GM23338 (cell line): ENCODE measurements at regions not wholly inside any gene's neighbourhood (a gene's known extent, or its start where the extent isn't known, plus 50 kb on each side); places are given as distances from the start of the nearest gene placed in this dataset.

ENCODE experiments used
- ATAC-seq: fragments of 200-7000 bp; cut with Tn5 transposase; 3 replicates; pipeline ENCODE4 v1.9.1; 2020
- DNase-seq: peaks from one replicate; pipeline ENCODE4 v3.0.0-alpha.2; 2015; ENCODE audit warnings: low spot score
- H2AFZ ChIP-seq: fragments of 200-600 bp; sonication (generic); 2 replicates; pipeline ENCODE4 v1.8.0; 2016; ENCODE audit warnings: antibody characterized with exemption, mild to moderate bottlenecking, moderate library complexity
- H3F3A ChIP-seq: fragments of 200-600 bp; sonication (generic); replicated peaks from 2 replicates; pipeline ENCODE4 v1.8.0; 2017; ENCODE audit warnings: antibody characterized with exemption, mixed run types, low read depth
- H3K27ac ChIP-seq: fragments of 200-600 bp; sonication (generic); 2 replicates; pipeline ENCODE4 v1.6.1; 2016; ENCODE audit warnings: low read depth
- H3K27me3 ChIP-seq: fragments of 200-600 bp; sonication (generic); 2 replicates; pipeline ENCODE4 v1.8.0; 2016; ENCODE audit warnings: mild to moderate bottlenecking, mixed run types, moderate library complexity; ENCODE audit not compliant: insufficient read depth
- H3K36me3 ChIP-seq: fragments of 200-600 bp; sonication (generic); 2 replicates; pipeline ENCODE4 v1.8.0; 2016; ENCODE audit warnings: mild to moderate bottlenecking; ENCODE audit not compliant: insufficient read depth
- H3K4me1 ChIP-seq: fragments of 200-600 bp; sonication (generic); 2 replicates; pipeline ENCODE4 v1.8.0; 2016; ENCODE audit warnings: mild to moderate bottlenecking, moderate library complexity; ENCODE audit not compliant: insufficient read depth
- H3K4me2 ChIP-seq: fragments of 200-600 bp; sonication (generic); 2 replicates; pipeline ENCODE4 v1.7.1; 2017; ENCODE audit warnings: mixed run types
- H3K4me3 ChIP-seq: fragments of 200-600 bp; sonication (generic); 2 replicates; pipeline ENCODE4 v1.6.1; 2016; ENCODE audit warnings: mixed run types
- H3K79me2 ChIP-seq: fragments of 200-600 bp; sonication (generic); replicated peaks from 2 replicates; pipeline ENCODE4 v1.8.0; 2017; ENCODE audit warnings: mild to moderate bottlenecking; ENCODE audit not compliant: insufficient read depth
- H3K9me2 ChIP-seq: fragments of 200-600 bp; sonication (generic); 2 replicates; pipeline ENCODE4 v1.8.0; 2017; ENCODE audit not compliant: insufficient read depth
- H4K20me1 ChIP-seq: fragments of 200-600 bp; sonication (generic); replicated peaks from 2 replicates; pipeline ENCODE4 v1.8.0; 2017; ENCODE audit warnings: mild to moderate bottlenecking; ENCODE audit not compliant: insufficient read depth
- H3K27ac Mint-ChIP-seq: 2 replicates; pipeline ENCODE4 v1.8.0; 2020; ENCODE audit warnings: inconsistent platforms, mild to moderate bottlenecking, moderate library complexity, mixed read lengths
- H3K27me3 Mint-ChIP-seq: 3 replicates; pipeline ENCODE4 v1.8.0; 2022; ENCODE audit warnings: low read depth, mild to moderate bottlenecking, moderate library complexity, mixed read lengths, inconsistent platforms; ENCODE audit not compliant: insufficient read depth, poor library complexity
- H3K36me3 Mint-ChIP-seq: 3 replicates; pipeline ENCODE4 v1.8.0; 2021; ENCODE audit warnings: low read depth, mild to moderate bottlenecking, inconsistent platforms, moderate library complexity, mixed read lengths
- H3K4me1 Mint-ChIP-seq: 3 replicates; pipeline ENCODE4 v1.8.0; 2020; ENCODE audit warnings: mild to moderate bottlenecking, inconsistent platforms, mixed read lengths
- H3K4me3 Mint-ChIP-seq: 3 replicates; pipeline ENCODE4 v1.8.0; 2021; ENCODE audit warnings: moderate library complexity, mild to moderate bottlenecking, inconsistent platforms, mixed read lengths
- H3K9me3 Mint-ChIP-seq: 3 replicates; pipeline ENCODE4 v1.8.0; 2020; ENCODE audit warnings: moderate library complexity, mild to moderate bottlenecking, inconsistent platforms, mixed read lengths
- CREB1 ChIP-seq: fragments of 250-450 bp; sonication (Bioruptor Pico); IDR thresholded peaks from 2 replicates; pipeline ENCODE4 v1.5.0; 2020; ENCODE audit warnings: low read depth, mild to moderate bottlenecking, moderate library complexity
- NANOG ChIP-seq: IDR thresholded peaks from 2 replicates; pipeline ENCODE4 v1.6.1; 2016; ENCODE audit warnings: antibody characterized with exemption, borderline replicate concordance
- TF ChIP-seq, protein P1 (sequence below): fragments of 250-450 bp; sonication (Bioruptor Pico); IDR thresholded peaks from 2 replicates; pipeline ENCODE4 v1.5.0; 2020; ENCODE audit warnings: mild to moderate bottlenecking, moderate library complexity
- TF ChIP-seq, protein P2 (sequence below): IDR thresholded peaks from one replicate; pipeline ENCODE4 v1.6.1; 2018; ENCODE audit warnings: antibody characterized with exemption; ENCODE audit not compliant: unreplicated experiment

DNA sequence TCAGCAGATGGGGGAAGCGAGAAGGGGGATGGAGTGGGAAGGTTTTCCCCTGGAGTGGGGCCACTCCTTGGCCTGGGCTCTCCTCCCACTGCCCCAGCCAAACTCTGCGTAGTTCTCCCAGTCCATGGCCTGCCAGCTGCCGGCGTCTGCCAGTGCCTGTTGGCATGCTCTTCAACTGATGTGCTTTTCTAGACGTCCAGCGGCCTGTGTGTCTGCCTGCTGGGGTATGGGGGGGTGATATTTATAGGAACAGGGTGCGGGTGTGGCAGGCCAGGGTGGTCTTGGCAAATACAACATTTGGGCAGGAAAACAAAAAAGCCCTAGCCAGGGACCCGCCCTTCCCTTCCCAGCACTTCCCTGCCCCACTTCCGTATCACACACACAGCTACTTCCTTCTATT, 786.3 kb upstream of the NOVA1 start:
- Mint-ChIP-seq H3K36me3 (no peaks in the 10 kb centered on the region), H3K4me1 (no peaks in the 10 kb centered on the region), H3K4me3 (no peak overlapping the region), H3K27me3 (no peaks in the 10 kb centered on the region), H3K27ac (no peak overlapping the region), H3K9me3 (no peaks in the 10 kb centered on the region)
- H3K79me2 ChIP-seq: no peaks in the 10 kb centered on the region
- no peaks in the 10 kb centered on the region for H3K4me1 ChIP-seq
- H2AFZ ChIP-seq: no peak overlapping the region
- H3K27ac ChIP-seq: no peak overlapping the region
- H3F3A ChIP-seq: no peaks in the 10 kb centered on the region
- no peaks in the 10 kb centered on the region for H4K20me1 ChIP-seq
- H3K9me2 ChIP-seq: no peaks in the 10 kb centered on the region
- ATAC-seq (no peak), DNase-seq (no peak)
- no peaks in the 10 kb centered on the region for H3K36me3 ChIP-seq
- TF ChIP-seq, protein P1, sequence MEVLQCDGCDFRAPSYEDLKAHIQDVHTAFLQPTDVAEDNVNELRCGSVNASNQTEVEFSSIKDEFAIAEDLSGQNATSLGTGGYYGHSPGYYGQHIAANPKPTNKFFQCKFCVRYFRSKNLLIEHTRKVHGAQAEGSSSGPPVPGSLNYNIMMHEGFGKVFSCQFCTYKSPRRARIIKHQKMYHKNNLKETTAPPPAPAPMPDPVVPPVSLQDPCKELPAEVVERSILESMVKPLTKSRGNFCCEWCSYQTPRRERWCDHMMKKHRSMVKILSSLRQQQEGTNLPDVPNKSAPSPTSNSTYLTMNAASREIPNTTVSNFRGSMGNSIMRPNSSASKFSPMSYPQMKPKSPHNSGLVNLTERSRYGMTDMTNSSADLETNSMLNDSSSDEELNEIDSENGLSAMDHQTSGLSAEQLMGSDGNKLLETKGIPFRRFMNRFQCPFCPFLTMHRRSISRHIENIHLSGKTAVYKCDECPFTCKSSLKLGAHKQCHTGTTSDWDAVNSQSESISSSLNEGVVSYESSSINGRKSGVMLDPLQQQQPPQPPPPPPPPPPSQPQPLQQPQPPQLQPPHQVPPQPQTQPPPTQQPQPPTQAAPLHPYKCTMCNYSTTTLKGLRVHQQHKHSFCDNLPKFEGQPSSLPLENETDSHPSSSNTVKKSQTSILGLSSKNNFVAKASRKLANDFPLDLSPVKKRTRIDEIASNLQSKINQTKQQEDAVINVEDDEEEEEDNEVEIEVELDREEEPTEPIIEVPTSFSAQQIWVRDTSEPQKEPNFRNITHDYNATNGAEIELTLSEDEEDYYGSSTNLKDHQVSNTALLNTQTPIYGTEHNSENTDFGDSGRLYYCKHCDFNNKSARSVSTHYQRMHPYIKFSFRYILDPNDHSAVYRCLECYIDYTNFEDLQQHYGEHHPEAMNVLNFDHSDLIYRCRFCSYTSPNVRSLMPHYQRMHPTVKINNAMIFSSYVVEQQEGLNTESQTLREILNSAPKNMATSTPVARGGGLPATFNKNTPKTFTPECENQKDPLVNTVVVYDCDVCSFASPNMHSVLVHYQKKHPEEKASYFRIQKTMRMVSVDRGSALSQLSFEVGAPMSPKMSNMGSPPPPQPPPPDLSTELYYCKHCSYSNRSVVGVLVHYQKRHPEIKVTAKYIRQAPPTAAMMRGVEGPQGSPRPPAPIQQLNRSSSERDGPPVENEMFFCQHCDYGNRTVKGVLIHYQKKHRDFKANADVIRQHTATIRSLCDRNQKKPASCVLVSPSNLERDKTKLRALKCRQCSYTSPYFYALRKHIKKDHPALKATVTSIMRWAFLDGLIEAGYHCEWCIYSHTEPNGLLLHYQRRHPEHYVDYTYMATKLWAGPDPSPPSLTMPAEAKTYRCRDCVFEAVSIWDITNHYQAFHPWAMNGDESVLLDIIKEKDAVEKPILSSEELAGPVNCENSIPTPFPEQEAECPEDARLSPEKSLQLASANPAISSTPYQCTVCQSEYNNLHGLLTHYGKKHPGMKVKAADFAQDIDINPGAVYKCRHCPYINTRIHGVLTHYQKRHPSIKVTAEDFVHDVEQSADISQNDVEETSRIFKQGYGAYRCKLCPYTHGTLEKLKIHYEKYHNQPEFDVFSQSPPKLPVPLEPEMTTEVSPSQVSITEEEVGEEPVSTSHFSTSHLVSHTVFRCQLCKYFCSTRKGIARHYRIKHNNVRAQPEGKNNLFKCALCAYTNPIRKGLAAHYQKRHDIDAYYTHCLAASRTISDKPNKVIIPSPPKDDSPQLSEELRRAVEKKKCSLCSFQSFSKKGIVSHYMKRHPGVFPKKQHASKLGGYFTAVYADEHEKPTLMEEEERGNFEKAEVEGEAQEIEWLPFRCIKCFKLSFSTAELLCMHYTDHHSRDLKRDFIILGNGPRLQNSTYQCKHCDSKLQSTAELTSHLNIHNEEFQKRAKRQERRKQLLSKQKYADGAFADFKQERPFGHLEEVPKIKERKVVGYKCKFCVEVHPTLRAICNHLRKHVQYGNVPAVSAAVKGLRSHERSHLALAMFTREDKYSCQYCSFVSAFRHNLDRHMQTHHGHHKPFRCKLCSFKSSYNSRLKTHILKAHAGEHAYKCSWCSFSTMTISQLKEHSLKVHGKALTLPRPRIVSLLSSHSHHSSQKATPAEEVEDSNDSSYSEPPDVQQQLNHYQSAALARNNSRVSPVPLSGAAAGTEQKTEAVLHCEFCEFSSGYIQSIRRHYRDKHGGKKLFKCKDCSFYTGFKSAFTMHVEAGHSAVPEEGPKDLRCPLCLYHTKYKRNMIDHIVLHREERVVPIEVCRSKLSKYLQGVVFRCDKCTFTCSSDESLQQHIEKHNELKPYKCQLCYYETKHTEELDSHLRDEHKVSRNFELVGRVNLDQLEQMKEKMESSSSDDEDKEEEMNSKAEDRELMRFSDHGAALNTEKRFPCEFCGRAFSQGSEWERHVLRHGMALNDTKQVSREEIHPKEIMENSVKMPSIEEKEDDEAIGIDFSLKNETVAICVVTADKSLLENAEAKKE: no peak
- no peaks in the 10 kb centered on the region for H3K27me3 ChIP-seq
- no peak overlapping the region for H3K4me3 ChIP-seq
- no peak overlapping the region for H3K4me2 ChIP-seq

DNA sequence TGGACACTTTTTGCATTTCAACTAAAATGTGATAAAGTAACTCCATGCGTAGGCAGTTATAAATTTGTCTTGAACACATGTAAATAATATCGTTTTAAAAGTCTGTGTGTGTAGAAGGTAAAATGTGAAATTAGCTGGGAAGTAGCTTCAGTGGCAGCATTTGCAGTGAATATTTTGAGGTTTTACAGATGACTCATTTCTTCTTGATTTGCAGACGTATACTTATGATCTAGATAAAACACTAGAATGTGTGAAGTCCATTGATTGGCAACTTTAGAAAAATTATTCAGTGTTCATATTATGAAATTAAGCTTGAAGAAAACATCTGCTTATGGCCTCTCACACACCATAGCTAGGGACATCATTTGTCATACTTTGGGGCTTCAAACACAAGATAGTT, 788.6 kb upstream of the NOVA1 start:
- Mint-ChIP-seq H3K4me1 (no peaks in the 10 kb centered on the region), H3K27ac (no peak overlapping the region), H3K9me3 (no peaks in the 10 kb centered on the region), H3K27me3 (no peaks in the 10 kb centered on the region), H3K4me3 (no peak overlapping the region), H3K36me3 (no peaks in the 10 kb centered on the region)
- no peaks in the 10 kb centered on the region for H3K36me3 ChIP-seq
- H4K20me1 ChIP-seq: no peaks in the 10 kb centered on the region
- no peaks in the 10 kb centered on the region for H3K27me3 ChIP-seq
- no peak overlapping the region for H2AFZ ChIP-seq
- H3F3A ChIP-seq: no peaks in the 10 kb centered on the region
- H3K4me3 ChIP-seq: no peak overlapping the region
- H3K4me1 ChIP-seq: no peaks in the 10 kb centered on the region
- H3K27ac ChIP-seq: no peak overlapping the region
- no peaks in the 10 kb centered on the region for H3K9me2 ChIP-seq
- DNase-seq: no peak
- no peak for ATAC-seq
- no peak overlapping the region for H3K4me2 ChIP-seq
- H3K79me2 ChIP-seq: no peaks in the 10 kb centered on the region
- TF ChIP-seq, protein P2, sequence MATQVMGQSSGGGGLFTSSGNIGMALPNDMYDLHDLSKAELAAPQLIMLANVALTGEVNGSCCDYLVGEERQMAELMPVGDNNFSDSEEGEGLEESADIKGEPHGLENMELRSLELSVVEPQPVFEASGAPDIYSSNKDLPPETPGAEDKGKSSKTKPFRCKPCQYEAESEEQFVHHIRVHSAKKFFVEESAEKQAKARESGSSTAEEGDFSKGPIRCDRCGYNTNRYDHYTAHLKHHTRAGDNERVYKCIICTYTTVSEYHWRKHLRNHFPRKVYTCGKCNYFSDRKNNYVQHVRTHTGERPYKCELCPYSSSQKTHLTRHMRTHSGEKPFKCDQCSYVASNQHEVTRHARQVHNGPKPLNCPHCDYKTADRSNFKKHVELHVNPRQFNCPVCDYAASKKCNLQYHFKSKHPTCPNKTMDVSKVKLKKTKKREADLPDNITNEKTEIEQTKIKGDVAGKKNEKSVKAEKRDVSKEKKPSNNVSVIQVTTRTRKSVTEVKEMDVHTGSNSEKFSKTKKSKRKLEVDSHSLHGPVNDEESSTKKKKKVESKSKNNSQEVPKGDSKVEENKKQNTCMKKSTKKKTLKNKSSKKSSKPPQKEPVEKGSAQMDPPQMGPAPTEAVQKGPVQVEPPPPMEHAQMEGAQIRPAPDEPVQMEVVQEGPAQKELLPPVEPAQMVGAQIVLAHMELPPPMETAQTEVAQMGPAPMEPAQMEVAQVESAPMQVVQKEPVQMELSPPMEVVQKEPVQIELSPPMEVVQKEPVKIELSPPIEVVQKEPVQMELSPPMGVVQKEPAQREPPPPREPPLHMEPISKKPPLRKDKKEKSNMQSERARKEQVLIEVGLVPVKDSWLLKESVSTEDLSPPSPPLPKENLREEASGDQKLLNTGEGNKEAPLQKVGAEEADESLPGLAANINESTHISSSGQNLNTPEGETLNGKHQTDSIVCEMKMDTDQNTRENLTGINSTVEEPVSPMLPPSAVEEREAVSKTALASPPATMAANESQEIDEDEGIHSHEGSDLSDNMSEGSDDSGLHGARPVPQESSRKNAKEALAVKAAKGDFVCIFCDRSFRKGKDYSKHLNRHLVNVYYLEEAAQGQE: no peak
- TF ChIP-seq CREB1 (CRISPR knock-in tag) (no peak), NANOG (no peak)
